NCI-H774 (cell line): ENCODE measurements at regions not wholly inside any gene's neighbourhood (a gene's known extent, or its start where the extent isn't known, plus 50 kb on each side); places are given as distances from the start of the nearest gene placed in this dataset.

Source experiments
- DNase-seq: peaks from one replicate; lab custom pipeline; 2025; lab: John Stamatoyannopoulos, UW

DNA sequence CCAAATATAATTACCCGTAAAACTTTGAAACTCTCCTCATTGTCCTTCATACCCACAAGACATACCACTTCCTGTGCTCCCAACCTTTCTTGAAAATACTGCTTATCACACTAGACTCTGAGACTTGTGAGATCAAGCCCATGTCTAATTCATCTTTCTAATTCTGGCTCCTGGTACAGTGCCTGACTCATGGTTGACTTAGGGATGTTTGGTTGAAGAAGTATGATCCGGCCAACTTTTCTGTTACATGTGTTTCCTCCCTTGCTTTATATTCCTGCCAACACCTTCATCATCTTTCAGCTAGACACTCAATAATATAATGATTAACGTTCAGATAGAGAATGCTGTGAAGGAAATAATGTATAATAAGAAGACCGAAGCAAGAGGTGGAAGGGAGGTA, 58.2 kb downstream of the MEX3B start:
- DNase-seq, result no peak

DNA sequence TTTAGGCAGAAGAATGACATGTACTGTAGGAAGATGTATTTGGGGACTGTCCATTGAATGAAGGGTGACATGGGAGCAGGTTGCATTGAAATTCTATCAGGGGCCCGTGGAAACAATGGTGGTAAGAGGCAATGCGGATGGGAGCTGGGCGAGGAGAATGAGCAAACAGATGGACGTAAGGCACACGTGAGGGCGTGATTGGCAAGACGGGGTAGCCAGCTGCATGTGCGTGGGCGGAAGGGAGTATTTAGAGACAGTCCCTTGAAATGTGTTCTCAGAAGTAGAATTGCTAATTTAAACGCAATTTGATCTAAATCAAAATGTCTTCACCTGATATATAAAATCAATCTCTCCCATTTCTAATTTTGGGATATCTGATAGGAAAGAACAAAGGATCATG, 62.3 kb downstream of the MEX3B start:
- DNase-seq, result no peak

DNA sequence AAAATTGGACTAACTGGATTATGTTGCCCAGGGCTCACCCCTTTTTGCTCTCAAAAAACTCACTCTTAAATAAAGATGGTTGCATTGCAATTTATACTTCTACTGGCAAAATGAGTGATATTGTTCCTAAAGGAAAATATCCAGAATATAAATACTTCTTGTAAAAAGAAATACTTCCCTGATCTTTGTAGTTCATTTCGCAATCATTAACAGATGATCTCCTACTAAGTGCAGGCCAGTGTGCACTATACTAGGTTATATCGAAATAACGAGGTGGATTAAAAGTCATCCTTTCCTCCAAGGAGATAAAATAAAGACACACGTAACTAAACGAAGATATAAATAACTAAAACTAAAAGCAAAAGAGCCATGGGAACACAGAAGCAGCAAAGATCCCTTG, 63.0 kb downstream of the MEX3B start:
- no peak for DNase-seq

GRCh38 chr15:81981908-81982307, 63.9 kb downstream of the MEX3B start:
- no peak for DNase-seq

DNA sequence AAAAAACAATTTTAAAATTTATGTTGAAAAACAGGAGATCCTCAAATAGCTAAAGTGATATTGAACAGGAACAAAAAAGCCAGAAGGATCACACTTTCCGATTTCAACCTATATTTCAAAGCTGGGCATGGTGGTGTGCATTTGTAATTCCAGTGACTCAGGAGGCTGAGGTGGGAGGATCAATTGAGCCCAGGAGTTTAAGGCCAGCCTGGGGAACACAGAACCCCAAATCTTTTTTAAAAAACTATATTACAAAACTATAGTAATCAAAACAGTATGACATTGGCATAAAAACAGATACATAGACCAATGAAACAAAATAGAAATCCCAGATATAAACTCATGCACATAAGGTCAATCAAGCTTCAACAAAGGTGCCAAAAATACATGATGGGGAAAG, 68.4 kb downstream of the MEX3B start:
- no peak for DNase-seq

- DNase-seq, result no peak
Measured at GRCh38 chr15:81968691-81969090, 77.1 kb downstream of the MEX3B start.

DNA sequence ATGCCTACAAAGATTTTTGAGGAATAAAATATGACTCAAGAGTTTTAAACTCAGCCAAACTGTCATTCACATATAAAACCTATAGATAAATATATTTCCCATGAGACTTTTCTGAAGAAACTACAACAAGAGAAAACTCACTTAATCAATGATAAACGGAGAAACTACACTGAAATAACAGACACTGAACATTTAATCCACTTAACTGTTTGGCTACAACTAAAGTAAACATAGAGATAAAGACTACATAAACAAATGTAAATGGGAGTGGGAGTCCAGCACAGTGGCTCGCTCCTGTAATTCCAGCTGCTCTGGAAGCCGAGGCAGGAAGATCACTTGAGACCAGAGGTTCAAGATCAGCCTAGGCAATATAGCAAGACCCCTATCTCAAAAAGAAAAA, 79.2 kb downstream of the MEX3B start:
- no peak for DNase-seq

- no peak for DNase-seq
Measured at GRCh38 chr15:81962482-81962881, 83.3 kb downstream of the MEX3B start.

DNA sequence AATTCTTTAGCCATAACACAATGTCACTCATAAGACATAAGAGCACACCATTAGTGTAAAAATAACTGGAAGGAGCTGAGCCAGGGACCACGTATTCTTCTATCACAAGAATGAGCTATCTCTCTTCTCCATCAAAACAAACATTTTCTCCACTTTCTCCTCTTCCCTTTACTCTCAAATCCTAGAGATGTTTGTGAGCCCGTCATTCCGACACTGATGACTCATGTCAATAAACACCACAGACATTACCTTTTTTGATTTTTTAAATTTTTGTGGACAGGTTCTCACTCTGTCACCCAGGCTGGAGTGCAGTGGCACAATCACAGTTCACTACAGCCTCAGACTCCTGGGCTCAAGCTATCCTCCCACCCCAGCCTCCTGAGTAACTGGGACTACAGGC, 86.6 kb downstream of the MEX3B start:
- no peak for DNase-seq

GRCh38 chr15:81957698-81958097, 88.1 kb downstream of the MEX3B start:
- DNase-seq, result no peak

DNA sequence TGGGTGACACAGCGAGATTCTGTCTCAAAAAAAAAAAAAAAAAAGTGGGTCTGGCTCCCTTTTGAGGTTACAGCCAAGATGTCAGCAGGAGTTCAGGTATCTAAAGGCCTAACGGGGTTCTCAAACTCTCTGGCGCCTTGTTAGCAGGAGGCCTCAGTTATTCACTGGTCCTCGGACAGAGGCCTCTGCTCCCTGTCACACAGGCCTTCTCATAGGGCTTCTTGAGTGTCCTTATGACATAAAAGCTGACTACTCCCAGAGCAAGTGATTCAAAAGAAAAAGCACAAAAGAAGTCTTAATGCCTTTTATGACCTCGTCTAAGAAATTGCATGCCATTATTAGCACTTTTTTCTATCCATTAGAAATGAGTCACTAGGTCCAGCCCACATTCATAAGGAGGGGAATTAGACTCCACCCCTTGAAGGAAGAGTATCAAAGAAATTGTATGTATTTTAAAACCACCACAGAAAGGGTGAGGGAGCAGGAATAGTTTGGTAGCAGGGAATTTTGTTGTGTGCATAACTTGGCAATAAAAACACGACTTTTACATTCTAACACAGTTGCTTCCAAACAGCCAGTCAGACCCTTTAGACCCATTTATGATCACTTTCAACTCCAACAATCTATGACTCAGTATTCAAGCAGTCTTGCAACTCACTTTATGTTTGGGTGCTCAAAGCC, 90.3 kb downstream of the MEX3B start:
- no peak for DNase-seq

- DNase-seq, result no peak
Measured at GRCh38 chr15:81954158-81954783, 91.5 kb downstream of the MEX3B start.

DNA sequence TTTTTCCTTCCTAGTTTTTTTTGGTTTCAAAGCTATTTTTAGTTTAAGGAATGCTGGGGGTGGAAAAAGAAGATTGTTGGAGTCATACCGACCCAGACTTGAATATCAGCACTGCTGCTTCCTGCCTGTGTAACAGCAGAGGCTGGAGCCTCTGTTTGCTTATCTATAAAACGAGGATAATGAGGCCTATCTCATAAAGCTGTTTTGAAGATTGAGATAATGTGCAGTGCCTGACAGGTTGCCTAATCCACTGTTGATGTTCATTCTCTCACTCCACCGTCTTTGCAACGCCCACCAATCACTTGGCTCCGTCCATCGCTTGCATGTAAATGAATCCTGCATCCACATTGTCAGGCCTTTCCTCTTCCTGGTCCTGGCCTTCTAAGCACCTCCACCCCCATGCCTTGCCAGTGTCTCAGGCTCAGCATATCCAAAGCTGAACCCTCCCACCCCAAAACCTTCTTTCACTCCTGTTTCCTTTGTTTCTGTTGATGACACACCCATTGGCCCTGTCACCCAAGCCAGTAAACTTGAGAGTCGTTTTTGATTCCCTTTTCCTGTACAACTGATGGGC, 94.9 kb downstream of the MEX3B start:
- DNase-seq, result no peak

GRCh38 chr15:81948751-81949150, 97.1 kb downstream of the MEX3B start:
- DNase-seq, result no peak

DNA sequence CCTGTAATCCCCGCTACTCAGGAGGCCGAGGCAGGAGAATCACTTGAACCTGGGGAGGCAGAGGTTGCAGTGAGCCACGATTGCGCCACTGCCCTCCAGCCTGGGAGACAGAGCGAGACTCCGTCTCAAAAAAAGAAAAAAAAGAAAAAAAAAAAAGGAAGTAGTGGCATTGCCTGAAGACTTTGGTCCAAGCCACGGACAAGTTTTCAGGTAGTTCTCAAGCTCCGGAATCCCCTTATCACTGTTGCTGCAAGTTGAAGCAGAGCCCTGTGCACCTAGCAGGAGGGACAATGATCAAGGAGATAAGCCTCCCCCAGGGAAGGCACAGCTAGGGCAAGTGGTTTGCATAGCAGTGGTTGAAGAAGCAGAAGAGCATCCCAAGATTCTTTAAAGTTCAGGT, 97.6 kb downstream of the MEX3B start:
- DNase-seq, result no peak

DNA sequence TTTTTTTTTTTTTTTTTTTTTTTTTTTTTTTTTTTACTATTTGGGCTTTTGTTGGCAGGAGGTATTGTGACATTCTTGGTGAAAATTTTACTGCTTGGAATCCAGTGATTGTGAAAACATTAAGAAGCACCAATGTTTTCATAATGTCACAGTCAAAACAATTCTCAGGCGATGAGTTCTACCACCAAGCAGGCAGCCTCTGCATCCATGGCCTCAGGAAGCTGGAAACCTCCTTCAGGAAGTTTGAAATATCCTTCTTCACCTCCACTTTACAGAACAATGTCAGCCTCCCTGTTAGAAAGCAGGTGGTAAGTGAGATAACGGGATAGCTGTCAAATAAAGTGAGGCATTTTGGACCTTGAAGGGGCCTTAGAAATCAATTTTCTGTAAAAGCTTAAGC, 98.3 kb downstream of the MEX3B start:
- DNase-seq, result no peak

DNA sequence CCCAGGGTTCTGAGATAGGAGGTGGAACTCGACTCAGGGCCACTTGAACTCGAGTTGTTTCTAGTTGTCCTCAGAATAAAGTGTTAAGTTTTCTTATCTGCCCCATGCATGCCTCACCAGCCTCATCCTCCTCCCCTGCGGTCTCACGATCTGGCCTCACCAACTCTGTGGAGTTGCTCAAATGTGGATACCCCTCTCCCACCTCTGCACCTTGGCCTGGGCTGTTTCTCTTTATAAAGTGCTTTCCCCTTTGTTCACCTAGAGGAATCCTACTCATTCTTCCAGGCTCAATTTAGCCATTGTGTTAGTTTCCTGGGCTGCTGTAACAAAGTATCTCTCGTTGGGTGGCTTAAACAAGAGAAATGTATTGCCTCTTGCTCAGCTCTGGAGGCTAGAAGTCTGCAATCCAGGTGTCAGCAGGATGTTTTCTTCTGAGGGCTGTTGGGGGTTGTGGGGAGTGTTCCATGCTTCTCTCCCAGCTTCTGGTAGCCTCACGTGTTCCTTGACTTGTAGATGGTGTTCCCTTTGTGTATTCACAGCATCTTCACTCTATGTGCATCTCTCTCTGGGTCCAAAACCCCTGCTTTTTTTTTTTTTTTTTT, 100.7 kb downstream of the MEX3B start:
- DNase-seq, result no peak

DNA sequence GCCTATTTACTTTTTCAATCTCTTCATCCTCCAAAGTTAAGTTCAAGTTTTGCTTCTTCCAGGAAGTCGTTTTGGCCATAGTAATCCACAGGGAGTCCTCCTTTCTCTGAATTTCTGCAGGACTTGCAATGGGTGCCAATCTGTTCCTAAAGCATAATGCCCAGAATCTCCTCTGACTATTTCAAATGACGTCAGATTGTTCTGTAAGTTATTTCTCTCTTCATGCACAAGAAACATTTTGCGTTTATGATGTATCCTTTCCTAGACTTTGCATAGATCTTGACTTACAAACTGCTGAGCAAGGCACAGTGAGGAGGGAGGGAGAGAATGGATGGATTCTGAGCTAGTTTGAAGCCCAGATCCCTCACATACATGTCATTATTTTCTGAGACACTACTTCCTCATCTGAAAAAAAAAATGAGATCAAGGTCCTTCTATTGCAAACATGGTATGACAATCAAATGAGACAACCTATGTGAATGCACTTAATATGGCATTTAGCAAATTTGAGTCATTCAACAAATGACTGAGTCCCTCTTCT, 103.1 kb downstream of the MEX3B start:
- DNase-seq, result no peak

GRCh38 chr15:81942157-81942556, 103.7 kb downstream of the MEX3B start:
- no peak for DNase-seq

DNA sequence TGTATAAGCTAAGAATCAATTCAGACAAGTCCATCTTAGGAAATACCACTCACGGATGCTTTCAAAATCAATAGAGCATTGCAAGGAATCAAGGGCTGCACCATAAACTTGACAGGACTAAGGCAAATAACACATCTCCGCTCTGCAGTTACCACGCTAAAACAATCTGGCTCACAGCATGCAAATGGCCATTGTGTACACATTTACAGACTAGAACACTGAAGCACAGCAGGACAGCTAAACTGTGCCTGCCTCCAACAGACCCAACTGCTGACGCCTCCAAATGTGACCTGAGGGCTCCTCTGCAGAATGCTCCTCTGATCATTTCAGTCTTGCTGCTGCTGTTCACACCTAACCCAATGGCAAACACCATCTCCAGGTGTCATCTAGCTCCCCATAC, 104.3 kb downstream of the MEX3B start:
- peak; percentile 35 for DNase-seq

DNA sequence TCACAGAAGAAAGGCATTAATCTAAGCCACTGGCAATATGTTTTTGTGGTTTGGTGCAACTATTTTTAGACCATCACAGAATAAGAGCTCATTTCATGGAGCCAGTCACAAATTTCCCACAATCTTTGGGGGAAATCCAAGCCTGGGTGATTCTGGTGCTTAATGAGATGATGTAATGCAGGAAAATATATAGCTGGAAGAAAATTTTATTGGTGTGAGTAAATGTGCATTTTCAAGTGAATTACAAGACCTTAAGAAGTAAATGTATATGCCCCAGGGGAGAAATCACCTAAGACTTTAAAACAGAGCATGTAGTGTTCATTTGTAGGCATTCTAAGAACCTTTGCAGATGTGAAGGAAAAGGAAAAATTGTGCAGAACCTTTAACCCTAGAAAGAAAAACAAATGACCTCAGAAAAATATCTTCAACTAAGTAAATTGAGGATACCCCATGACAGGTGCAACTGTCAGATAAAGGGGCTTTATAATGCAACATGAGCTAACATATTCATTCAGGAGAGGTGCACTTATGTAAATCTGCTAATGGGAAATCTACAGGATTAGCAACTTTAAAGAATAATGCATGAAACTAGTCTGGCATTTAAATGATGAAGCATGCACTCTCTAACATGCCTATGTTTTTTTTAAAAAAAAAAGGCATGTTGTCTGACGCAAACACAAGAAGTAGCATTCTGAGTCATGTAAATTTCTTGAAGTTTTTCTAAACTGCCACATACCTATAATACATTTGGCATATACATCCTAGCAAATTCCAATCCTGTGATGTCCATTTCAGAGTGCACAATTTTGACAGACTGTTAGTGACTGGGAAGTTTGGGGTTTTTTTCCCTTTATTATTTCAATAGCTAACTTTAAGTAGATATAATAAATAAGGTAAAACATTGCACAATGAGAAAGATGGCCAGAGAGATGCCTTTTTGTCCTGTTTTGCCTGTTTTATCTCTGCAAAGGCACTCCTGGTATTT, 105.1 kb downstream of the MEX3B start:
- no peak for DNase-seq
